Keratinocyte (primary cell): ENCODE measurements at regions not wholly inside any gene's neighbourhood (a gene's known extent, or its start where the extent isn't known, plus 50 kb on each side); places are given as distances from the start of the nearest gene placed in this dataset.

Source experiments
- DNase-seq: peaks from one replicate; pipeline ENCODE4 v3.0.0-alpha.2; 2011; ENCODE audit warnings: low read depth, missing footprints, low spot score
- FAIRE-seq: peaks from 2 replicates; lab custom pipeline; 2011; peaks lifted over from hg19 to GRCh38; lab: Jason Lieb, UNC
- H2AFZ ChIP-seq: 2 replicates; pipeline ENCODE4 v1.6.0; 2012; ENCODE audit warnings: low read length, control low read depth, inconsistent platforms; ENCODE audit not compliant: control insufficient read depth
- H3K27ac ChIP-seq: 2 replicates; pipeline ENCODE4 v1.5.1; 2011; ENCODE audit warnings: low read length; ENCODE audit not compliant: control insufficient read depth, insufficient read depth
- H3K27me3 ChIP-seq: 3 replicates; pipeline ENCODE4 v1.6.0; 2011; ENCODE audit warnings: low read length; ENCODE audit not compliant: control insufficient read depth, insufficient read depth; ENCODE audit errors: extremely low read depth
- H3K36me3 ChIP-seq, 2 experiments: 2 replicates in 1 of 2; 3 replicates in 1 of 2; pipeline ENCODE4 v1.5.1; 2011; ENCODE audit warnings: low read length in 2 of 2, mild to moderate bottlenecking in 1 of 2; ENCODE audit not compliant: control insufficient read depth in 2 of 2, insufficient read depth in 2 of 2; ENCODE audit errors: extremely low read depth in 1 of 2
- H3K4me1 ChIP-seq: 3 replicates; pipeline ENCODE4 v1.5.1; 2011; ENCODE audit warnings: low read length; ENCODE audit not compliant: control insufficient read depth, insufficient read depth; ENCODE audit errors: extremely low read depth
- H3K4me2 ChIP-seq: 3 replicates; pipeline ENCODE4 v1.6.0; 2011; ENCODE audit warnings: low read depth, low read length; ENCODE audit not compliant: control insufficient read depth, insufficient read depth; ENCODE audit errors: extremely low read depth
- H3K4me3 ChIP-seq, 3 experiments: fragments of 200-600 bp in 1 of 3; sonication (generic) in 1 of 3; 2 replicates in 2 of 3; 3 replicates in 1 of 3; pipeline ENCODE4 v1.5.1; 2011 to 2016; ENCODE audit warnings: low read length in 3 of 3, mild to moderate bottlenecking in 3 of 3, control low read depth in 2 of 3, inconsistent platforms in 1 of 3, low read depth in 1 of 3, mixed read lengths in 1 of 3, mixed run types in 1 of 3, moderate library complexity in 1 of 3; ENCODE audit not compliant: control insufficient read depth in 2 of 3, insufficient read depth in 2 of 3; ENCODE audit errors: extremely low read depth in 1 of 3
- H3K79me2 ChIP-seq: 2 replicates; pipeline ENCODE4 v1.6.0; 2012; ENCODE audit warnings: low read length; ENCODE audit not compliant: control insufficient read depth, insufficient read depth
- H3K9ac ChIP-seq: 3 replicates; pipeline ENCODE4 v1.6.0; 2011; ENCODE audit warnings: low read length; ENCODE audit not compliant: control insufficient read depth, insufficient read depth; ENCODE audit errors: extremely low read depth
- H3K9me1 ChIP-seq: 3 replicates; pipeline ENCODE4 v1.6.0; 2011; ENCODE audit warnings: low read length; ENCODE audit not compliant: control insufficient read depth, insufficient read depth; ENCODE audit errors: extremely low read depth
- H3K9me3 ChIP-seq: 2 replicates; pipeline ENCODE4 v1.5.1; 2012; ENCODE audit warnings: low read depth, low read length; ENCODE audit not compliant: control insufficient read depth
- H4K20me1 ChIP-seq: 3 replicates; pipeline ENCODE4 v1.6.0; 2011; ENCODE audit warnings: low read length; ENCODE audit not compliant: control insufficient read depth, insufficient read depth; ENCODE audit errors: extremely low read depth
- CTCF ChIP-seq, 3 experiments: IDR thresholded peaks in 1 of 3; conservative IDR thresholded peaks in 1 of 3; optimal IDR thresholded peaks in 1 of 3; 2 replicates in 2 of 3; 3 replicates in 1 of 3; pipeline versions ENCODE3 to v1.5.1; 2011; ENCODE audit warnings: low read length in 3 of 3, mild to moderate bottlenecking in 3 of 3, moderate library complexity in 2 of 3, control low read depth in 1 of 3, inconsistent platforms in 1 of 3; ENCODE audit not compliant: insufficient read depth in 2 of 3; ENCODE audit errors: extremely low read depth in 1 of 3
- EZH2 ChIP-seq: IDR thresholded peaks from one replicate; pipeline ENCODE4 v1.6.1; 2012; ENCODE audit warnings: inconsistent platforms, mild to moderate bottlenecking, low read length, moderate library complexity
- dilution Hi-C: fragments of 300-500 bp; cut with MboI; formaldehyde crosslinking; loops from one replicate; pipeline ENCODE4 v1.7.0; 2020; ENCODE audit warnings: low sequenced_read_pairs; ENCODE audit not compliant: extremely low pct_ligation_motif_present

GRCh38 chr3:147195887-147196286 is 210.5 kb downstream of the ZIC4 start:
- FAIRE-seq: no peak
- DNase-seq: no peak
- Histone ChIP-seq H2AFZ (no peak overlapping the region), H3K27ac (no peak overlapping the region), H3K79me2 (no peaks in the 10 kb centered on the region), H3K4me3 (no peak overlapping the region), H3K9me3 (no peaks in the 10 kb centered on the region), H3K4me2 (no peak overlapping the region), H3K9me1 (no peaks in the 10 kb centered on the region), H4K20me1 (no peaks in the 10 kb centered on the region), H3K9ac (no peak overlapping the region), H3K27me3 (no peaks in the 10 kb centered on the region), H3K4me1 (no peaks in the 10 kb centered on the region), H3K36me3 (no peaks in the 10 kb centered on the region)
- dilution Hi-C loops: no loop called here
- TF ChIP-seq CTCF (optimal IDR thresholded peaks at IDR 0.05 in 1 of 3, IDR thresholded peaks at IDR 0.05 in 1 of 3, conservative IDR thresholded peaks at IDR 0.05 in 1 of 3; ENCODE audit: extremely low read depth in 1 of 3, insufficient read depth in 2 of 3, low read length in 3 of 3) (no peak), EZH2 (no peak)

DNA sequence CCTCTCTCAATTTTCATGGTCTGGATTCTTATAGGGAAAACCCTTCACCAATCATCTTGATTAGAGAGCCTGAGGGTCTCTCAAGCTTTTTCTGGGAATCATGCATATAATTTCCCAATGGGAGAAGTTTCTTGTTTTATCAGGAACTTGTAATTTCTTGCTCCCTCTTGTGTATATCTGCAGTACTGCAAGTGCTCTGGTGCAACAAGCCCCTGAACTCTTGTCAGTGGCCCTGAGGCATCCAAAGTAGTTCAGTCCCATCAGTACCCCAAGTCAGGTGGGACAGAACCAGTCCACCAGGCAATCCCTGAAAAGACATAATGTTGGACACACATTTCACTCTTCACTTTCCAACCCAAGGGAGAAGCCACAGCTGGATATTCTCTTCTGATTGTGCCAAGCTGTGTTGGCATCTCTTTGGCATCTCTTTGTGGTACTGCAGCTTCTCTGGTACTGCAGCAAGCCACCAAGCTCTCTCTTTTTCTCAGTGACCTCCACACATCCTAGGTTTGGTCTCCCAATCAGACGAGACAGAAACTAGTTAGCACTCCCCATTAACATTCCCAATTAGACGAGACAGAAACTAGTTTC is 214.5 kb downstream of the ZIC4 start:
- peak; percentile 71 for FAIRE-seq

More for the DNA sequence above, 214.5 kb downstream of the ZIC4 start:
- TF ChIP-seq CTCF (optimal IDR thresholded peaks at IDR 0.05 in 1 of 3, IDR thresholded peaks at IDR 0.05 in 1 of 3, conservative IDR thresholded peaks at IDR 0.05 in 1 of 3; ENCODE audit: extremely low read depth in 1 of 3, insufficient read depth in 2 of 3, low read length in 3 of 3): peak; percentile 51 to 76 (median 74)
- TF ChIP-seq EZH2: no peak
- no peaks in the 10 kb centered on the region for H3K4me1 ChIP-seq
- no peak overlapping the region for H3K9ac ChIP-seq
- DNase-seq: peak; percentile 1
- no peak overlapping the region for H3K4me2 ChIP-seq
- H3K27ac ChIP-seq: no peak overlapping the region
- H3K9me1 ChIP-seq: no peaks in the 10 kb centered on the region
- no peak overlapping the region for H2AFZ ChIP-seq
- no peaks in the 10 kb centered on the region for H3K79me2 ChIP-seq
- H3K36me3 ChIP-seq: no peaks in the 10 kb centered on the region
- no peaks in the 10 kb centered on the region for H4K20me1 ChIP-seq
- dilution Hi-C loops: no loop called here
- no peak overlapping the region for H3K4me3 ChIP-seq
- no peaks in the 10 kb centered on the region for H3K27me3 ChIP-seq
- H3K9me3 ChIP-seq: no peaks in the 10 kb centered on the region
